K562 (cell line): ENCODE measurements at regions not wholly inside any gene's neighbourhood (a gene's known extent, or its start where the extent isn't known, plus 50 kb on each side); places are given as distances from the start of the nearest gene placed in this dataset.
A peak's percentile ranks its signal among the peaks of the same experiment; 100 is the strongest.

Source experiments
- ATAC-seq: fragments of 200-7000 bp; cut with Tn5 transposase; 3 replicates; pipeline ENCODE4 v1.9.1; 2020; ENCODE audit warnings: moderate library complexity
- BruUV-seq: library from RNA; stranded (reverse); fragments of 400-500 nt; replicated peaks from 2 replicates; lab custom pipeline; 2021; lab: Mats Ljungman, UMichigan
- CTCF ChIA-PET: fragments of 300-600 bp; formaldehyde crosslinking; extraction: SDS; loops from one replicate; lab custom pipeline; 2021; ENCODE audit warnings: low intra/inter-chr PET ratio; lab: Yijun Ruan, JAX
- POLR2A ChIA-PET: fragments of 300-600, 350-650 bp; sonication (Branson Sonifier 250); formaldehyde crosslinking; extraction: SDS; loops from one replicate; lab custom pipeline; 2021; ENCODE audit warnings: antibody characterized with exemption, inconsistent platforms; lab: Yijun Ruan, JAX
- DNase-seq, 4 experiments: peaks; one replicate each; pipeline versions ENCODE4 v3.0.0 to v3.0.0-alpha.2; 2011 to 2018; ENCODE audit warnings: low spot score in 3 of 4, mixed read lengths in 3 of 4; ENCODE audit errors: extremely low read depth in 1 of 4
- FAIRE-seq: peaks from 2 replicates; lab custom pipeline; 2011; peaks lifted over from hg19 to GRCh38; lab: Jason Lieb, UNC
- H2AFZ ChIP-seq: 2 replicates; pipeline ENCODE4 v1.6.0; 2011; ENCODE audit warnings: low read depth, low read length, control low read depth, inconsistent platforms
- H3K27ac ChIP-seq: fragments of 200-600 bp; 3 replicates; pipeline ENCODE4 v1.8.0; 2011; ENCODE audit warnings: low read depth, mild to moderate bottlenecking, control low read depth, inconsistent platforms, low read length, moderate library complexity, mixed read lengths; ENCODE audit errors: extremely low read depth
- H3K27me3 ChIP-seq, 2 experiments: fragments of 300-600 bp in 1 of 2; 2 replicates in 1 of 2; 3 replicates in 1 of 2; pipeline versions ENCODE4 v1.6.0 to v1.8.0; 2011; ENCODE audit warnings: inconsistent platforms in 2 of 2, low read length in 2 of 2, mild to moderate bottlenecking in 1 of 2, mixed read lengths in 1 of 2, moderate library complexity in 1 of 2; ENCODE audit not compliant: control insufficient read depth in 2 of 2, insufficient read depth in 2 of 2
- H3K36me3 ChIP-seq: fragments of 300-600 bp; 3 replicates; pipeline ENCODE4 v1.8.0; 2011; ENCODE audit warnings: mild to moderate bottlenecking, low read length, inconsistent platforms; ENCODE audit not compliant: control insufficient read depth, insufficient read depth
- H3K4me1 ChIP-seq, 2 experiments: fragments of 200-600 bp in 1 of 2; replicated peaks in 1 of 2; 2 replicates in 1 of 2; 3 replicates in 1 of 2; pipeline versions ENCODE4 v1.5.1 to v1.8.0; 2011; ENCODE audit warnings: inconsistent platforms in 2 of 2, low read length in 2 of 2, mild to moderate bottlenecking in 1 of 2, mixed read lengths in 1 of 2, moderate library complexity in 1 of 2; ENCODE audit not compliant: control insufficient read depth in 2 of 2, insufficient read depth in 2 of 2
- H3K4me2 ChIP-seq: 2 replicates; pipeline ENCODE4 v1.6.1; 2011; ENCODE audit warnings: low read length, control low read depth, inconsistent platforms, mixed read lengths; ENCODE audit not compliant: insufficient read depth
- H3K4me3 ChIP-seq: fragments of 200-600 bp; sonication (generic), shearing (Covaris generic); 2 replicates; pipeline ENCODE4 v1.5.1; 2016; ENCODE audit warnings: control low read depth, inconsistent platforms
- H3K79me2 ChIP-seq: fragments of 200-600 bp; 3 replicates; pipeline ENCODE4 v1.8.0; 2011; ENCODE audit warnings: low read length, inconsistent platforms; ENCODE audit not compliant: control insufficient read depth, insufficient read depth
- H3K9ac ChIP-seq, 2 experiments: 2 replicates each; pipeline versions ENCODE4 v1.6.0 to v1.6.1; 2011; ENCODE audit warnings: low read depth in 2 of 2, low read length in 2 of 2, control low read depth in 1 of 2, inconsistent platforms in 1 of 2, mild to moderate bottlenecking in 1 of 2, mixed read lengths in 1 of 2; ENCODE audit not compliant: insufficient read depth in 1 of 2
- H3K9me1 ChIP-seq: one replicate; pipeline ENCODE4 v1.6.0; 2011; ENCODE audit warnings: inconsistent platforms, mild to moderate bottlenecking, low read length, moderate library complexity; ENCODE audit not compliant: control insufficient read depth, insufficient read depth
- H3K9me3 ChIP-seq: replicated peaks from 2 replicates; pipeline ENCODE4 v1.5.1; 2011; ENCODE audit warnings: low read depth, low read length, inconsistent platforms; ENCODE audit not compliant: control insufficient read depth, insufficient read depth
- H4K20me1 ChIP-seq: replicated peaks from 2 replicates; pipeline ENCODE4 v1.6.1; 2011; ENCODE audit warnings: low read length, inconsistent platforms, mixed read lengths; ENCODE audit not compliant: control insufficient read depth, insufficient read depth
- ESRRA ChIP-seq: fragments of 450-650 bp; IDR thresholded peaks from 2 replicates; pipeline ENCODE4 v1.6.1; 2014; ENCODE audit warnings: low read depth, mild to moderate bottlenecking, moderate library complexity, borderline replicate concordance
- KDM2B ChIP-seq: fragments of 250-450 bp; sonication (Bioruptor Pico); IDR thresholded peaks from 2 replicates; pipeline ENCODE4 v1.8.0; 2021; ENCODE audit warnings: mild to moderate bottlenecking, moderate library complexity
- MED1 ChIP-seq: sonication (generic); formaldehyde crosslinking; IDR thresholded peaks from 2 replicates; pipeline ENCODE4 v1.8.1; 2023; ENCODE audit warnings: missing genetic modification reagents, borderline replicate concordance
- PHF21A ChIP-seq: fragments of 450-650 bp; IDR thresholded peaks from 2 replicates; pipeline ENCODE4 v1.6.1; 2017; ENCODE audit warnings: low read depth, borderline replicate concordance
- PTTG1 ChIP-seq: fragments of 450-650 bp; IDR thresholded peaks from 2 replicates; pipeline ENCODE4 v1.6.1; 2016; ENCODE audit warnings: low read depth, mild to moderate bottlenecking, missing genetic modification characterization, missing compliant biosample characterization
- SMARCA5 ChIP-seq: fragments of 450-650 bp; IDR thresholded peaks from 2 replicates; pipeline ENCODE4 v1.6.1; 2016
- ZNF316 ChIP-seq: fragments of 450-650 bp; IDR thresholded peaks from 2 replicates; pipeline ENCODE4 v1.6.1; 2016
- WGBS: fragments of 100-300 bp; shearing (Covaris generic); methylation state at CpG from one replicate; pipeline ENCODE4 v1.1.6; 2016; ENCODE audit warnings: low coverage, mixed read lengths; ENCODE audit not compliant: insufficient coverage; ENCODE audit errors: missing lambda C conversion rate; 5-methylcytosine and 5-hydroxymethylcytosine counted together
- in situ Hi-C: fragments of 300-500 bp; cut with MboI; formaldehyde crosslinking; loops from 4 replicates; pipeline ENCODE4 v1.15.0; 2018; ENCODE audit warnings: inconsistent platforms, mixed read lengths
- intact Hi-C: fragments of 100-400 bp; cut with micrococcal nuclease; formaldehyde crosslinking; loops from 2 replicates; pipeline ENCODE4 v1.14.2; 2022

- WGBS, result 4% methylated on average over 3 of the region's 3 CpGs
- H3K4me1 ChIP-seq, result no peaks in the 10 kb centered on the region
- H4K20me1 ChIP-seq, result no peaks in the 10 kb centered on the region
- CTCF ChIA-PET, result no interaction called here
- no peak overlapping the region for H2AFZ ChIP-seq
- DNase-seq (no peak), ATAC-seq (no peak), FAIRE-seq (no peak)
- H3K9me3 ChIP-seq, result no peaks in the 10 kb centered on the region
- no peaks in the 10 kb centered on the region for H3K27me3 ChIP-seq
- H3K79me2 ChIP-seq, result no peaks in the 10 kb centered on the region
- POLR2A ChIA-PET, result no interaction called here
- TF ChIP-seq PTTG1 (tag), result no peak
- no peak for TF ChIP-seq KDM2B (CRISPR knock-in tag)
- no peak for TF ChIP-seq MED1 (CRISPR knock-in tag)
- no peak for TF ChIP-seq SMARCA5
- TF ChIP-seq ZNF316, result peak; percentile 20; the same call in 1 of the 2 replicates
- no peak overlapping the region for H3K4me3 ChIP-seq
- no peaks in the 10 kb centered on the region for H3K36me3 ChIP-seq
- no peak overlapping the region for H3K27ac ChIP-seq
- intact Hi-C loops (no loop called here), in situ Hi-C loops (no loop called here)
- no peaks in the 10 kb centered on the region for H3K9me1 ChIP-seq
- no peak overlapping the region for H3K4me2 ChIP-seq
- BruUV-seq, result no TSS peak
- H3K9ac ChIP-seq, result no peak overlapping the region
Observed at GRCh38 chr13:54492995-54493394, 1464.4 kb downstream of the OLFM4 start.

- in situ Hi-C loops, result no loop called here
- no peak overlapping the region for H2AFZ ChIP-seq
- no peak for DNase-seq
- H3K9ac ChIP-seq, result no peak overlapping the region
- H3K9me1 ChIP-seq, result no peaks in the 10 kb centered on the region
- no peaks in the 10 kb centered on the region for H3K4me1 ChIP-seq
- no peaks in the 10 kb centered on the region for H3K79me2 ChIP-seq
- H3K9me3 ChIP-seq, result no peaks in the 10 kb centered on the region
- no peaks in the 10 kb centered on the region for H3K36me3 ChIP-seq
- ChIA-PET POLR2A (no interaction called here), CTCF (no interaction called here)
- no peaks in the 10 kb centered on the region for H3K27me3 ChIP-seq
- H3K27ac ChIP-seq, result no peak overlapping the region
- no peak for ATAC-seq
- H3K4me2 ChIP-seq, result no peak overlapping the region
- BruUV-seq, result no TSS peak
- intact Hi-C loops, result no loop called here
- 0% methylated on average over 5 of the region's 5 CpGs for WGBS
- TF ChIP-seq PHF21A (no peak), ESRRA (no peak)
- H3K4me3 ChIP-seq, result no peak overlapping the region
- FAIRE-seq, result no peak
- no peaks in the 10 kb centered on the region for H4K20me1 ChIP-seq
Observed at GRCh38 chr13:54511366-54511765, 1482.8 kb downstream of the OLFM4 start.
